Caco-2 (cell line): ENCODE measurements at regions not wholly inside any gene's neighbourhood (a gene's known extent, or its start where the extent isn't known, plus 50 kb on each side); places are given as distances from the start of the nearest gene placed in this dataset.
"Not testable (repeated sequence)": the region's sequence is repeated elsewhere in the genome, so short reads cannot be mapped to it uniquely, and the experiment has no call there.

Experiments
- BruUV-seq: library from RNA; stranded (reverse); fragments of 400-500 nt; replicated peaks from 2 replicates; lab custom pipeline; 2021; lab: Mats Ljungman, UMichigan
- CTCF ChIA-PET: fragments of 300-600 bp; sonication (Branson Sonifier 250); formaldehyde crosslinking; loops from one replicate; lab custom pipeline; 2022; ENCODE audit warnings: antibody characterized with exemption; lab: Charles Lee
- POLR2A ChIA-PET: fragments of 300-600 bp; sonication (Branson Sonifier 250); formaldehyde crosslinking; loops from one replicate; lab custom pipeline; 2022; ENCODE audit warnings: antibody characterized with exemption; lab: Charles Lee
- DNase-seq, 2 experiments: peaks; one replicate each; pipeline versions ENCODE4 v3.0.0 to v3.0.0-alpha.2; 2020 to 2022
- H3K27me3 ChIP-seq: replicated peaks from 2 replicates; pipeline ENCODE4 v1.6.0; 2011; ENCODE audit warnings: low read length; ENCODE audit not compliant: control insufficient read depth, insufficient read depth
- H3K36me3 ChIP-seq: 2 replicates; pipeline ENCODE4 v1.5.1; 2011; ENCODE audit warnings: low read length; ENCODE audit not compliant: control insufficient read depth, insufficient read depth
- H3K4me1 ChIP-seq: fragments of 250-450 bp; sonication (Bioruptor Pico); 2 replicates; pipeline ENCODE4 v1.5.1; 2020; ENCODE audit warnings: mild to moderate bottlenecking
- H3K4me3 ChIP-seq: 2 replicates; pipeline ENCODE4 v1.5.1; 2011; ENCODE audit warnings: low read depth, mild to moderate bottlenecking, control low read depth, low read length
- H3K9me3 ChIP-seq: fragments of 250-450 bp; sonication (Bioruptor Pico); 2 replicates; pipeline ENCODE4 v1.5.1; 2020; ENCODE audit warnings: mild to moderate bottlenecking, moderate library complexity
- H3K27ac Mint-ChIP-seq: one replicate; pipeline ENCODE4 v1.8.0; 2022; ENCODE audit warnings: mixed read lengths; ENCODE audit not compliant: unreplicated experiment
- H3K27me3 Mint-ChIP-seq: one replicate; pipeline ENCODE4 v1.8.0; 2022; ENCODE audit warnings: mixed read lengths; ENCODE audit not compliant: insufficient read depth, unreplicated experiment
- H3K36me3 Mint-ChIP-seq: one replicate; pipeline ENCODE4 v1.8.0; 2022; ENCODE audit warnings: mild to moderate bottlenecking, mixed read lengths; ENCODE audit not compliant: insufficient read depth, unreplicated experiment
- H3K4me1 Mint-ChIP-seq: one replicate; pipeline ENCODE4 v1.8.0; 2022; ENCODE audit warnings: low read depth, mixed read lengths; ENCODE audit not compliant: unreplicated experiment
- H3K4me3 Mint-ChIP-seq: one replicate; pipeline ENCODE4 v1.8.0; 2022; ENCODE audit warnings: mild to moderate bottlenecking, moderate library complexity, mixed read lengths; ENCODE audit not compliant: unreplicated experiment
- H3K9me3 Mint-ChIP-seq: one replicate; pipeline ENCODE4 v1.8.0; 2022; ENCODE audit warnings: mixed read lengths; ENCODE audit not compliant: unreplicated experiment
- CTCF ChIP-seq, 2 experiments: fragments of 200-600 bp in 1 of 2; IDR thresholded peaks; 1 replicate in 1 of 2; 2 replicates in 1 of 2; pipeline versions ENCODE4 v1.5.1 to v1.8.0; 2011 to 2022; ENCODE audit warnings: antibody characterized with exemption in 1 of 2, control low read depth in 1 of 2, inconsistent platforms in 1 of 2, low read depth in 1 of 2, low read length in 1 of 2, mild to moderate bottlenecking in 1 of 2, moderate library complexity in 1 of 2; ENCODE audit not compliant: insufficient read depth in 1 of 2, severe bottlenecking in 1 of 2, unreplicated experiment in 1 of 2
- intact Hi-C: fragments of 100-400 bp; cut with micrococcal nuclease; formaldehyde crosslinking; loops from one replicate; pipeline ENCODE4 v1.10.0; 2022; ENCODE audit not compliant: unreplicated experiment

GRCh38 chr12:131468206-131468605, 242.7 kb upstream of the SFSWAP start:
- no peak for TF ChIP-seq CTCF (IDR thresholded peaks at IDR 0.05; ENCODE audit: insufficient read depth in 1 of 2, low read depth in 1 of 2, low read length in 1 of 2, severe bottlenecking in 1 of 2, unreplicated experiment in 1 of 2)
- H3K9me3 Mint-ChIP-seq: no peaks in the 10 kb centered on the region
- H3K9me3 ChIP-seq: no peaks in the 10 kb centered on the region
- H3K27me3 ChIP-seq: no peaks in the 10 kb centered on the region; the same call in 1 of the 2 replicates
- H3K27ac Mint-ChIP-seq: no peak overlapping the region
- no peak for DNase-seq
- no peaks in the 10 kb centered on the region for H3K36me3 ChIP-seq
- H3K4me3 ChIP-seq: no peak overlapping the region
- ChIA-PET CTCF (no interaction called here), POLR2A (no interaction called here)
- no TSS peak for BruUV-seq
- H3K4me1 Mint-ChIP-seq: no peaks in the 10 kb centered on the region
- H3K27me3 Mint-ChIP-seq: peaks cover 17% of the 10 kb centered on the region
- no peaks in the 10 kb centered on the region for H3K36me3 Mint-ChIP-seq
- intact Hi-C loops: no loop called here
- H3K4me1 ChIP-seq: no peaks in the 10 kb centered on the region
- H3K4me3 Mint-ChIP-seq: no peak overlapping the region

- H3K27me3 Mint-ChIP-seq, CTCF ChIA-PET, intact Hi-C loops, H3K36me3 Mint-ChIP-seq, H3K4me3 Mint-ChIP-seq, BruUV-seq, H3K36me3 ChIP-seq, H3K9me3 Mint-ChIP-seq, H3K4me1 Mint-ChIP-seq, H3K4me3 ChIP-seq, H3K27ac Mint-ChIP-seq, H3K4me1 ChIP-seq, POLR2A ChIA-PET, H3K27me3 ChIP-seq, H3K9me3 ChIP-seq, DNase-seq: not testable (repeated sequence)
These were observed 240.9 kb upstream of the SFSWAP start for GRCh38 chr12:131469945-131470344.

DNA sequence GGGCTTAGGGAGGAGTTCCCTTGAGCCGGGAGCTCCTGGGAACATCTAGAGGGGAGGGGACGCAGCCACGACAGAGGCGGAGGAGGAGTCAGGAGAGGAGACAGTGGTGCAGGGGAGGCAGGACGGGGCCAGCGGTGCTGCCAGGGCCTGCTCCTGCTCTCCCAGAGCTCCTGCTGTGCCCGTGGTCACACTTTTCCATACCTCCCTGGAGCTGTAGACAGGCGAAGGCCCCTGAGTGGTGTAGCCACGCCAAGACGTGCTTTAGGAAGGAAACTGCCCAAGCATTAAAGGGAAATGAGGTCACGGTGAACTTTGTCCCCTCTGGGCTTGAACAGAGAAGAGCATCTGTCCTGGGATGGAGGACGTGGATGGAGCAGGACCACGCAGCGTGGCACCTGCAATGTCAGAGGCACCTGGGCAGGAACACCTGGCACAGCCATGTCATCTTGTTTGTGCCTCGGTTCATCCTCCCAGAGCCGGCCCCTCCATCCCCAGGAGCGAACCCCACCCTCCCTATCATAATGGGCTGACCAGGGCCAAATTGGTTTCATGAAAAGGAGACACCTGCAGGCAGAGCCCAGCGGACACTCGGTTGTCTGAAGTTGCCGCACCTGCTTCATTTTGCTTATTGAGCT, 239.5 kb upstream of the SFSWAP start:
- Histone ChIP-seq H3K9me3 (no peaks in the 10 kb centered on the region), H3K27me3 (no peaks in the 10 kb centered on the region), H3K4me3 (no peak overlapping the region), H3K36me3 (no peaks in the 10 kb centered on the region), H3K4me1 (no peaks in the 10 kb centered on the region)
- no peak for TF ChIP-seq CTCF (IDR thresholded peaks at IDR 0.05; ENCODE audit: insufficient read depth in 1 of 2, low read depth in 1 of 2, low read length in 1 of 2, severe bottlenecking in 1 of 2, unreplicated experiment in 1 of 2)
- CTCF ChIA-PET: no interaction called here
- POLR2A ChIA-PET: no interaction called here
- no peak overlapping the region for H3K27ac Mint-ChIP-seq
- no peaks in the 10 kb centered on the region for H3K4me1 Mint-ChIP-seq
- no peaks in the 10 kb centered on the region for H3K9me3 Mint-ChIP-seq
- H3K4me3 Mint-ChIP-seq: peak overlapping the region; percentile 25
- no peaks in the 10 kb centered on the region for H3K36me3 Mint-ChIP-seq
- BruUV-seq: no TSS peak
- H3K27me3 Mint-ChIP-seq: peaks cover 5% of the 10 kb centered on the region
- DNase-seq: no peak
- intact Hi-C loops: no loop called here
